GM23338 (cell line): ENCODE measurements at regions not wholly inside any gene's neighbourhood (a gene's known extent, or its start where the extent isn't known, plus 50 kb on each side); places are given as distances from the start of the nearest gene placed in this dataset.

Source experiments
- ATAC-seq: fragments of 200-7000 bp; cut with Tn5 transposase; 3 replicates; pipeline ENCODE4 v1.9.1; 2020
- DNase-seq: peaks from one replicate; pipeline ENCODE4 v3.0.0-alpha.2; 2015; ENCODE audit warnings: low spot score
- H2AFZ ChIP-seq: fragments of 200-600 bp; sonication (generic); 2 replicates; pipeline ENCODE4 v1.8.0; 2016; ENCODE audit warnings: antibody characterized with exemption, mild to moderate bottlenecking, moderate library complexity
- H3F3A ChIP-seq: fragments of 200-600 bp; sonication (generic); replicated peaks from 2 replicates; pipeline ENCODE4 v1.8.0; 2017; ENCODE audit warnings: antibody characterized with exemption, mixed run types, low read depth
- H3K27ac ChIP-seq: fragments of 200-600 bp; sonication (generic); 2 replicates; pipeline ENCODE4 v1.6.1; 2016; ENCODE audit warnings: low read depth
- H3K27me3 ChIP-seq: fragments of 200-600 bp; sonication (generic); 2 replicates; pipeline ENCODE4 v1.8.0; 2016; ENCODE audit warnings: mild to moderate bottlenecking, mixed run types, moderate library complexity; ENCODE audit not compliant: insufficient read depth
- H3K36me3 ChIP-seq: fragments of 200-600 bp; sonication (generic); 2 replicates; pipeline ENCODE4 v1.8.0; 2016; ENCODE audit warnings: mild to moderate bottlenecking; ENCODE audit not compliant: insufficient read depth
- H3K4me1 ChIP-seq: fragments of 200-600 bp; sonication (generic); 2 replicates; pipeline ENCODE4 v1.8.0; 2016; ENCODE audit warnings: mild to moderate bottlenecking, moderate library complexity; ENCODE audit not compliant: insufficient read depth
- H3K4me2 ChIP-seq: fragments of 200-600 bp; sonication (generic); 2 replicates; pipeline ENCODE4 v1.7.1; 2017; ENCODE audit warnings: mixed run types
- H3K4me3 ChIP-seq: fragments of 200-600 bp; sonication (generic); 2 replicates; pipeline ENCODE4 v1.6.1; 2016; ENCODE audit warnings: mixed run types
- H3K79me2 ChIP-seq: fragments of 200-600 bp; sonication (generic); replicated peaks from 2 replicates; pipeline ENCODE4 v1.8.0; 2017; ENCODE audit warnings: mild to moderate bottlenecking; ENCODE audit not compliant: insufficient read depth
- H3K9me2 ChIP-seq: fragments of 200-600 bp; sonication (generic); 2 replicates; pipeline ENCODE4 v1.8.0; 2017; ENCODE audit not compliant: insufficient read depth
- H4K20me1 ChIP-seq: fragments of 200-600 bp; sonication (generic); replicated peaks from 2 replicates; pipeline ENCODE4 v1.8.0; 2017; ENCODE audit warnings: mild to moderate bottlenecking; ENCODE audit not compliant: insufficient read depth
- H3K27ac Mint-ChIP-seq: 2 replicates; pipeline ENCODE4 v1.8.0; 2020; ENCODE audit warnings: inconsistent platforms, mild to moderate bottlenecking, moderate library complexity, mixed read lengths
- H3K27me3 Mint-ChIP-seq: 3 replicates; pipeline ENCODE4 v1.8.0; 2022; ENCODE audit warnings: low read depth, mild to moderate bottlenecking, moderate library complexity, mixed read lengths, inconsistent platforms; ENCODE audit not compliant: insufficient read depth, poor library complexity
- H3K36me3 Mint-ChIP-seq: 3 replicates; pipeline ENCODE4 v1.8.0; 2021; ENCODE audit warnings: low read depth, mild to moderate bottlenecking, inconsistent platforms, moderate library complexity, mixed read lengths
- H3K4me1 Mint-ChIP-seq: 3 replicates; pipeline ENCODE4 v1.8.0; 2020; ENCODE audit warnings: mild to moderate bottlenecking, inconsistent platforms, mixed read lengths
- H3K4me3 Mint-ChIP-seq: 3 replicates; pipeline ENCODE4 v1.8.0; 2021; ENCODE audit warnings: moderate library complexity, mild to moderate bottlenecking, inconsistent platforms, mixed read lengths
- H3K9me3 Mint-ChIP-seq: 3 replicates; pipeline ENCODE4 v1.8.0; 2020; ENCODE audit warnings: moderate library complexity, mild to moderate bottlenecking, inconsistent platforms, mixed read lengths
- CREB1 ChIP-seq: fragments of 250-450 bp; sonication (Bioruptor Pico); IDR thresholded peaks from 2 replicates; pipeline ENCODE4 v1.5.0; 2020; ENCODE audit warnings: low read depth, mild to moderate bottlenecking, moderate library complexity
- EZH2 ChIP-seq: fragments of 200-600 bp; sonication (generic); IDR thresholded peaks from one replicate; pipeline ENCODE4 v1.8.0; 2017; ENCODE audit warnings: antibody characterized with exemption, mild to moderate bottlenecking, low read depth; ENCODE audit not compliant: unreplicated experiment
- EZH2phosphoT487 ChIP-seq: fragments of 200-600 bp; sonication (generic); IDR thresholded peaks from one replicate; pipeline ENCODE4 v1.8.1; 2018; ENCODE audit warnings: antibody characterized with exemption; ENCODE audit not compliant: unreplicated experiment
- JUNB ChIP-seq: IDR thresholded peaks from one replicate; pipeline ENCODE4 v1.6.1; 2016; ENCODE audit warnings: antibody characterized with exemption; ENCODE audit not compliant: unreplicated experiment
- NANOG ChIP-seq: IDR thresholded peaks from 2 replicates; pipeline ENCODE4 v1.6.1; 2016; ENCODE audit warnings: antibody characterized with exemption, borderline replicate concordance
- REST ChIP-seq: IDR thresholded peaks from one replicate; pipeline ENCODE4 v1.6.1; 2018; ENCODE audit warnings: antibody characterized with exemption; ENCODE audit not compliant: unreplicated experiment
- STAT1 ChIP-seq: IDR thresholded peaks from one replicate; pipeline ENCODE4 v1.6.1; 2016; ENCODE audit warnings: antibody characterized with exemption; ENCODE audit not compliant: unreplicated experiment
- ZNF114 ChIP-seq: fragments of 250-450 bp; sonication (Bioruptor Pico); IDR thresholded peaks from 2 replicates; pipeline ENCODE4 v1.5.0; 2020; ENCODE audit warnings: mild to moderate bottlenecking, moderate library complexity
- TF ChIP-seq, protein P1 (sequence below): IDR thresholded peaks from 2 replicates; pipeline ENCODE4 v1.6.1; 2016; ENCODE audit warnings: antibody characterized with exemption
- TF ChIP-seq, protein P2 (sequence below), 2 experiments: fragments of 200-600 bp in 1 of 2; sonication (generic) in 1 of 2; conservative IDR thresholded peaks; 2 replicates each; pipeline versions ENCODE4 v1.5.1 to v1.6.1; 2016 to 2017; ENCODE audit warnings: antibody characterized with exemption in 2 of 2, low read depth in 2 of 2, mild to moderate bottlenecking in 2 of 2, moderate library complexity in 1 of 2

DNA sequence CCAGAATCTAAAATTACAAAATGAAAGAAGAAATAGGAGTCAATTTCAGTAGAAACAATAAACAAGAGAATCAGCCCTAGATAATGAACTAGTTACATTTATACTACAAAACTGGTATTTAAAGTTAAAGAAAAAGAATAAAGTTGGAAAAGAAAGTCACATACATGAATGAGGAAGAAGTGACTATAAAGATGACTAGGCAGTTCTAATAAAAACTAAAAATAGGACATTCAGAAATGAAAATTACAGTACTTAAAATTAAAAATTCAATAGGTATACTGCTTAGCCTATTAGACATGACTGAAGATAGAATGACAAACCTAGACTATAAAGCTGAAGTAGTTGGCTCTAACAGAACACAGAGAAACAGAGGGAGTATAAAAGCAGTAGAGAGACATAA lies 108.8 kb downstream of the AHR start (continued):
- TF ChIP-seq, protein P1, sequence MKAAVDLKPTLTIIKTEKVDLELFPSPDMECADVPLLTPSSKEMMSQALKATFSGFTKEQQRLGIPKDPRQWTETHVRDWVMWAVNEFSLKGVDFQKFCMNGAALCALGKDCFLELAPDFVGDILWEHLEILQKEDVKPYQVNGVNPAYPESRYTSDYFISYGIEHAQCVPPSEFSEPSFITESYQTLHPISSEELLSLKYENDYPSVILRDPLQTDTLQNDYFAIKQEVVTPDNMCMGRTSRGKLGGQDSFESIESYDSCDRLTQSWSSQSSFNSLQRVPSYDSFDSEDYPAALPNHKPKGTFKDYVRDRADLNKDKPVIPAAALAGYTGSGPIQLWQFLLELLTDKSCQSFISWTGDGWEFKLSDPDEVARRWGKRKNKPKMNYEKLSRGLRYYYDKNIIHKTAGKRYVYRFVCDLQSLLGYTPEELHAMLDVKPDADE, result no peak
- TF ChIP-seq EZH2phosphoT487, result no peak
- no peak for TF ChIP-seq EZH2
- no peak for TF ChIP-seq JUNB
- no peak for TF ChIP-seq CREB1

- Histone ChIP-seq H4K20me1 (no peaks in the 10 kb centered on the region), H3K79me2 (no peaks in the 10 kb centered on the region), H3K4me3 (no peak overlapping the region), H3K27me3 (no peaks in the 10 kb centered on the region), H3K9me2 (no peaks in the 10 kb centered on the region), H3K27ac (no peak overlapping the region), H3K4me1 (no peaks in the 10 kb centered on the region), H3F3A (no peaks in the 10 kb centered on the region), H3K4me2 (no peak overlapping the region), H3K36me3 (no peaks in the 10 kb centered on the region), H2AFZ (no peak overlapping the region)
- H3K4me3 Mint-ChIP-seq, result no peak overlapping the region
- no peaks in the 10 kb centered on the region for H3K36me3 Mint-ChIP-seq
- H3K27ac Mint-ChIP-seq, result no peak overlapping the region
- no peak for ATAC-seq
- no peak for DNase-seq
- H3K9me3 Mint-ChIP-seq, result no peaks in the 10 kb centered on the region
- H3K27me3 Mint-ChIP-seq, result no peaks in the 10 kb centered on the region
- H3K4me1 Mint-ChIP-seq, result no peaks in the 10 kb centered on the region
- TF ChIP-seq, protein P1, result no peak
- TF ChIP-seq NANOG (no peak), STAT1 (no peak), REST (no peak)
These were observed 109.9 kb downstream of the AHR start for GRCh38 chr7:17408245-17408903.

DNA sequence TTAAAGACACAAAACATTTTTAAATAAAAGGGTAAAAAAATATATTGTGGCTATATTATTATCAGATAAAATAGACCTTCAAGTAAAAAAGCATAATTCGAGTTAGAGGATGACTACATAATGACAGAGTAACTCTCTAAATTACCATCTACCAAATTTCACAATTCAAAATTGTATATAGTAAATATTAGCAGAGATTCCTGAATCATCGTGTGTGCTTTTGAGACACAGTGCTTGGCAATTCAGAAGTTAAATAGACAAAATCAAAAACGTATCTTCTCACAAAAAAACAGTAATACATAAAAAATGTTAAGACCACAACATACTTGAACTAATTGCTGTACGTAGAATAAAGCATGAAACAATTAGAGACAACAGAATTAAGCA lies 110.4 kb downstream of the AHR start:
- H3F3A ChIP-seq, result no peaks in the 10 kb centered on the region
- no peak overlapping the region for H2AFZ ChIP-seq
- no peaks in the 10 kb centered on the region for H3K9me2 ChIP-seq
- no peaks in the 10 kb centered on the region for H3K4me1 Mint-ChIP-seq
- no peaks in the 10 kb centered on the region for H3K9me3 Mint-ChIP-seq
- no peaks in the 10 kb centered on the region for H4K20me1 ChIP-seq
- H3K27ac Mint-ChIP-seq, result no peak overlapping the region
- no peaks in the 10 kb centered on the region for H3K4me1 ChIP-seq
- H3K4me3 ChIP-seq, result no peak overlapping the region
- no peaks in the 10 kb centered on the region for H3K36me3 ChIP-seq
- H3K4me2 ChIP-seq, result no peak overlapping the region
- DNase-seq (no peak), ATAC-seq (no peak)
- no peaks in the 10 kb centered on the region for H3K27me3 Mint-ChIP-seq
- no peak overlapping the region for H3K27ac ChIP-seq
- no peak overlapping the region for H3K4me3 Mint-ChIP-seq
- no peaks in the 10 kb centered on the region for H3K36me3 Mint-ChIP-seq
- no peaks in the 10 kb centered on the region for H3K27me3 ChIP-seq
- H3K79me2 ChIP-seq, result no peaks in the 10 kb centered on the region
- TF ChIP-seq STAT1, result no peak
- TF ChIP-seq ZNF114 (CRISPR knock-in tag), result no peak
- TF ChIP-seq NANOG, result no peak
- no peak for TF ChIP-seq EZH2phosphoT487
- TF ChIP-seq, protein P2, sequence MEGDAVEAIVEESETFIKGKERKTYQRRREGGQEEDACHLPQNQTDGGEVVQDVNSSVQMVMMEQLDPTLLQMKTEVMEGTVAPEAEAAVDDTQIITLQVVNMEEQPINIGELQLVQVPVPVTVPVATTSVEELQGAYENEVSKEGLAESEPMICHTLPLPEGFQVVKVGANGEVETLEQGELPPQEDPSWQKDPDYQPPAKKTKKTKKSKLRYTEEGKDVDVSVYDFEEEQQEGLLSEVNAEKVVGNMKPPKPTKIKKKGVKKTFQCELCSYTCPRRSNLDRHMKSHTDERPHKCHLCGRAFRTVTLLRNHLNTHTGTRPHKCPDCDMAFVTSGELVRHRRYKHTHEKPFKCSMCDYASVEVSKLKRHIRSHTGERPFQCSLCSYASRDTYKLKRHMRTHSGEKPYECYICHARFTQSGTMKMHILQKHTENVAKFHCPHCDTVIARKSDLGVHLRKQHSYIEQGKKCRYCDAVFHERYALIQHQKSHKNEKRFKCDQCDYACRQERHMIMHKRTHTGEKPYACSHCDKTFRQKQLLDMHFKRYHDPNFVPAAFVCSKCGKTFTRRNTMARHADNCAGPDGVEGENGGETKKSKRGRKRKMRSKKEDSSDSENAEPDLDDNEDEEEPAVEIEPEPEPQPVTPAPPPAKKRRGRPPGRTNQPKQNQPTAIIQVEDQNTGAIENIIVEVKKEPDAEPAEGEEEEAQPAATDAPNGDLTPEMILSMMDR (conservative IDR thresholded peaks at IDR 0.05; ENCODE audit: low read depth in 2 of 2), result no peak
- TF ChIP-seq REST, result no peak
